ENCODE measurements at regions not wholly inside any gene's neighbourhood (a gene's known extent, or its start where the extent isn't known, plus 50 kb on each side); places are given as distances from the start of the nearest gene placed in this dataset.

- Histone ChIP-seq H3K4me3 (ENCODE audit: control extremely low read depth in 1 of 5, extremely low read depth in 1 of 5, insufficient read depth in 1 of 5, low read depth in 2 of 5, low read length in 4 of 5) (no peak overlapping the region), H3K4me1 (ENCODE audit: control insufficient read depth in 2 of 2, insufficient read depth in 2 of 2, low read length in 2 of 2) (no peaks in the 10 kb centered on the region), H3K9ac (ENCODE audit: low read length) (no peak overlapping the region), H2AFZ (ENCODE audit: insufficient read depth, low read depth, low read length, poor library complexity, severe bottlenecking) (no peak overlapping the region), H3K79me2 (ENCODE audit: control insufficient read depth, insufficient read depth, low read length) (no peaks in the 10 kb centered on the region), H3K27ac (ENCODE audit: low read length in 2 of 2) (no peak overlapping the region), H3K36me3 (replicated peaks in 1 of 2; ENCODE audit: control extremely low read depth in 1 of 2, control insufficient read depth in 1 of 2, extremely low read depth in 1 of 2, insufficient read depth in 2 of 2, low read length in 1 of 2) (no peaks in the 10 kb centered on the region), H3K4me2 (replicated peaks; ENCODE audit: low read depth, low read length, poor library complexity, severe bottlenecking) (no peak overlapping the region), H3K9me3 (ENCODE audit: control extremely low read depth in 1 of 3, control insufficient read depth in 2 of 3, insufficient read depth in 1 of 3, low read length in 2 of 3) (no peaks in the 10 kb centered on the region), H4K20me1 (ENCODE audit: control insufficient read depth, insufficient read depth, low read length, poor library complexity, severe bottlenecking) (no peaks in the 10 kb centered on the region), H3K27me3 (replicated peaks in 1 of 4; ENCODE audit: control extremely low read depth in 1 of 4, control insufficient read depth in 3 of 4, insufficient read depth in 4 of 4, low read length in 3 of 4) (no peaks in the 10 kb centered on the region)
- H3K4me3 Mint-ChIP-seq, result no peak overlapping the region
- DNase-seq (no peak), ATAC-seq (ENCODE audit: low read depth) (no peak)
- POLR2A ChIA-PET, result no interaction called here
- peaks cover 2% of the 10 kb centered on the region for H3K9me3 Mint-ChIP-seq (ENCODE audit: insufficient read depth)
- no peak overlapping the region for H3K27ac Mint-ChIP-seq
- WGBS (ENCODE audit: insufficient coverage), result no CpG with 5 or more reads among the region's 1 CpG
- H3K27me3 Mint-ChIP-seq, result no peaks in the 10 kb centered on the region
- TF ChIP-seq EZH2 (IDR thresholded peaks at IDR 0.05; ENCODE audit: borderline replicate concordance, insufficient read depth, low read depth, low read length, poor library complexity, severe bottlenecking) (no peak), CTCF (IDR thresholded peaks at IDR 0.05) (no peak)
- intact Hi-C loops (cut with micrococcal nuclease), result no loop called here
- no peaks in the 10 kb centered on the region for H3K4me1 Mint-ChIP-seq
- CTCF ChIA-PET, result no interaction called here
Observed at GRCh38 chr21:23522751-23523150, 2084.5 kb downstream of the MRPL39 start.

GRCh38 chr21:23507501-23507900, 2099.8 kb downstream of the MRPL39 start:
- Mint-ChIP-seq H3K4me3 (no peak overlapping the region), H3K9me3 (ENCODE audit: insufficient read depth) (no peaks in the 10 kb centered on the region), H3K27ac (no peak overlapping the region), H3K27me3 (no peaks in the 10 kb centered on the region), H3K4me1 (no peaks in the 10 kb centered on the region)
- peaks cover 0 to 1% (median 0%) of the 10 kb centered on the region in 3 donors for H3K9me3 ChIP-seq (ENCODE audit: control extremely low read depth in 1 of 3, control insufficient read depth in 2 of 3, insufficient read depth in 1 of 3, low read length in 2 of 3)
- ChIA-PET POLR2A (no interaction called here), CTCF (no interaction called here)
- no peak overlapping the region for H2AFZ ChIP-seq (ENCODE audit: insufficient read depth, low read depth, low read length, poor library complexity, severe bottlenecking)
- DNase-seq (no peak), ATAC-seq (ENCODE audit: low read depth) (no peak)
- H3K27me3 ChIP-seq (replicated peaks in 1 of 4; ENCODE audit: control extremely low read depth in 1 of 4, control insufficient read depth in 3 of 4, insufficient read depth in 4 of 4, low read length in 3 of 4), result no peaks in the 10 kb centered on the region
- no peaks in the 10 kb centered on the region for H3K36me3 ChIP-seq (replicated peaks in 1 of 2; ENCODE audit: control extremely low read depth in 1 of 2, control insufficient read depth in 1 of 2, extremely low read depth in 1 of 2, insufficient read depth in 2 of 2, low read length in 1 of 2)
- no peaks in the 10 kb centered on the region for H4K20me1 ChIP-seq (ENCODE audit: control insufficient read depth, insufficient read depth, low read length, poor library complexity, severe bottlenecking)
- TF ChIP-seq EZH2 (IDR thresholded peaks at IDR 0.05; ENCODE audit: borderline replicate concordance, insufficient read depth, low read depth, low read length, poor library complexity, severe bottlenecking) (no peak), CTCF (IDR thresholded peaks at IDR 0.05) (no peak)
- H3K79me2 ChIP-seq (ENCODE audit: control insufficient read depth, insufficient read depth, low read length), result no peaks in the 10 kb centered on the region
- H3K4me1 ChIP-seq (ENCODE audit: control insufficient read depth in 2 of 2, insufficient read depth in 2 of 2, low read length in 2 of 2), result no peaks in the 10 kb centered on the region
- H3K4me3 ChIP-seq (ENCODE audit: control extremely low read depth in 1 of 5, extremely low read depth in 1 of 5, insufficient read depth in 1 of 5, low read depth in 2 of 5, low read length in 4 of 5), result no peak overlapping the region
- H3K4me2 ChIP-seq (replicated peaks; ENCODE audit: low read depth, low read length, poor library complexity, severe bottlenecking), result no peak overlapping the region
- no CpG with 5 or more reads among the region's 1 CpG for WGBS (ENCODE audit: insufficient coverage)
- H3K9ac ChIP-seq (ENCODE audit: low read length), result no peak overlapping the region
- intact Hi-C loops (cut with micrococcal nuclease), result no loop called here
- H3K27ac ChIP-seq (ENCODE audit: low read length in 2 of 2), result no peak overlapping the region

Data from B cell (primary cell).